SK-N-SH (cell line): ENCODE measurements at regions not wholly inside any gene's neighbourhood (a gene's known extent, or its start where the extent isn't known, plus 50 kb on each side); places are given as distances from the start of the nearest gene placed in this dataset.

ENCODE experiments used
- CTCF ChIA-PET: fragments of 300-600, 350-600 bp; formaldehyde crosslinking; extraction: SDS; loops from one replicate; lab custom pipeline; 2021; lab: Yijun Ruan, JAX
- POLR2A ChIA-PET: fragments of 350-600 bp; sonication (Branson Sonifier 250); formaldehyde crosslinking; extraction: SDS; loops from one replicate; lab custom pipeline; 2020; ENCODE audit warnings: antibody characterized with exemption, inconsistent platforms; lab: Yijun Ruan, JAX
- DNase-seq: peaks from one replicate; pipeline ENCODE4 v3.0.0; 2012
- H2AFZ ChIP-seq: fragments of 200-600 bp; sonication (generic); 2 replicates; pipeline ENCODE4 v1.8.1; 2016; ENCODE audit warnings: antibody characterized with exemption, mild to moderate bottlenecking, low read depth
- H3F3A ChIP-seq: fragments of 200-600 bp; sonication (generic); replicated peaks from 2 replicates; pipeline ENCODE3; 2016; ENCODE audit warnings: antibody characterized with exemption, mild to moderate bottlenecking; ENCODE audit not compliant: insufficient read depth
- H3K27ac ChIP-seq, 2 experiments: fragments of 200-500 bp in 1 of 2; fragments of 200-600 bp in 1 of 2; sonication (Bioruptor generic) in 1 of 2; sonication (generic), shearing (Covaris generic) in 1 of 2; 2 replicates each; pipeline versions ENCODE4 v1.5.1 to v1.6.1; 2014 to 2016; ENCODE audit warnings: low read depth in 2 of 2, inconsistent platforms in 1 of 2, low read length in 1 of 2, mild to moderate bottlenecking in 1 of 2, mixed read lengths in 1 of 2
- H3K27me3 ChIP-seq: fragments of 200-600 bp; sonication (generic), shearing (Covaris generic); 2 replicates; pipeline ENCODE4 v1.6.1; 2016; ENCODE audit warnings: mixed run types; ENCODE audit not compliant: insufficient read depth
- H3K36me3 ChIP-seq, 2 experiments: fragments of 200-500 bp in 1 of 2; fragments of 200-600 bp in 1 of 2; sonication (Bioruptor generic) in 1 of 2; sonication (generic) in 1 of 2; replicated peaks in 1 of 2; 2 replicates each; pipeline versions ENCODE3 to v1.5.1; 2014 to 2016; ENCODE audit warnings: low read length in 1 of 2, mild to moderate bottlenecking in 1 of 2; ENCODE audit not compliant: insufficient read depth in 2 of 2, control insufficient read depth in 1 of 2
- H3K4me1 ChIP-seq, 2 experiments: fragments of 200-500 bp in 1 of 2; fragments of 200-600 bp in 1 of 2; sonication (Bioruptor generic) in 1 of 2; sonication (generic), shearing (Covaris generic) in 1 of 2; 2 replicates each; pipeline versions ENCODE4 v1.5.1 to v1.6.1; 2014 to 2016; ENCODE audit warnings: low read depth in 1 of 2, low read length in 1 of 2, mixed run types in 1 of 2; ENCODE audit not compliant: insufficient read depth in 2 of 2, control insufficient read depth in 1 of 2
- H3K4me2 ChIP-seq: fragments of 200-600 bp; sonication (generic), shearing (Covaris generic); 2 replicates; pipeline ENCODE4 v1.6.1; 2017; ENCODE audit warnings: mixed run types
- H3K4me3 ChIP-seq, 2 experiments: fragments of 200-500 bp in 1 of 2; fragments of 200-600 bp in 1 of 2; sonication (Bioruptor generic) in 1 of 2; sonication (generic), shearing (Covaris generic) in 1 of 2; 2 replicates each; pipeline versions ENCODE4 v1.5.1 to v1.8.1; 2014 to 2016; ENCODE audit warnings: low read depth in 2 of 2, inconsistent platforms in 1 of 2, low read length in 1 of 2, mild to moderate bottlenecking in 1 of 2, mixed read lengths in 1 of 2, moderate library complexity in 1 of 2
- H3K79me2 ChIP-seq: fragments of 200-600 bp; sonication (generic); 2 replicates; pipeline ENCODE4 v1.8.1; 2017; ENCODE audit warnings: mild to moderate bottlenecking; ENCODE audit not compliant: insufficient read depth
- H3K9ac ChIP-seq: fragments of 200-600 bp; sonication (generic); 2 replicates; pipeline ENCODE4 v1.6.1; 2017; ENCODE audit warnings: mixed run types
- H3K9me2 ChIP-seq: fragments of 200-600 bp; sonication (generic); 2 replicates; pipeline ENCODE4 v1.6.1; 2017; ENCODE audit warnings: mixed run types
- H3K9me3 ChIP-seq: fragments of 200-600 bp; sonication (generic); 2 replicates; pipeline ENCODE4 v1.6.1; 2017; ENCODE audit warnings: mixed run types, mild to moderate bottlenecking, moderate library complexity
- H4K20me1 ChIP-seq: fragments of 200-600 bp; sonication (generic); 2 replicates; pipeline ENCODE4 v1.6.1; 2017; ENCODE audit warnings: mild to moderate bottlenecking, mixed run types; ENCODE audit not compliant: insufficient read depth
- ELF1 ChIP-seq: IDR thresholded peaks from 2 replicates; pipeline ENCODE4 v1.4.0; 2012
- EP300 ChIP-seq, 2 experiments: IDR thresholded peaks; 2 replicates each; pipeline versions ENCODE4 v1.4.0 to v1.6.1; 2012; ENCODE audit warnings: borderline replicate concordance in 1 of 2, low read depth in 1 of 2, low read length in 1 of 2
- FOXJ3 ChIP-seq: sonication (generic); formaldehyde crosslinking; IDR thresholded peaks from 2 replicates; pipeline ENCODE4 v1.5.1; 2020; ENCODE audit warnings: mild to moderate bottlenecking, missing genetic modification reagents
- FOXM1 ChIP-seq: IDR thresholded peaks from 2 replicates; pipeline ENCODE4 v1.4.0; 2012; ENCODE audit warnings: low read depth, mild to moderate bottlenecking
- GABPA ChIP-seq: IDR thresholded peaks from 2 replicates; pipeline ENCODE4 v1.4.0; 2012; ENCODE audit warnings: low read depth, mild to moderate bottlenecking
- GATA2 ChIP-seq: sonication (generic); formaldehyde crosslinking; IDR thresholded peaks from 2 replicates; pipeline ENCODE4 v1.5.0; 2020; ENCODE audit warnings: mild to moderate bottlenecking, missing genetic modification reagents
- JUND ChIP-seq: IDR thresholded peaks from 2 replicates; pipeline ENCODE4 v1.4.0; 2012
- MAX ChIP-seq: IDR thresholded peaks from 2 replicates; pipeline ENCODE4 v1.4.0; 2012; ENCODE audit warnings: low read depth
- MEF2A ChIP-seq: IDR thresholded peaks from 2 replicates; pipeline ENCODE4 v1.4.0; 2012; ENCODE audit warnings: low read depth, borderline replicate concordance
- MXI1 ChIP-seq: IDR thresholded peaks from 2 replicates; pipeline ENCODE4 v1.6.1; 2012; ENCODE audit warnings: mild to moderate bottlenecking, low read depth, low read length, improper control_type of control experiment
- NFIC ChIP-seq: IDR thresholded peaks from 2 replicates; pipeline ENCODE4 v1.4.0; 2012; ENCODE audit warnings: borderline replicate concordance
- POLR2AphosphoS5 ChIP-seq: IDR thresholded peaks from 2 replicates; pipeline ENCODE4 v1.6.1; 2012; ENCODE audit warnings: low read depth, low read length
- RCOR1 ChIP-seq: fragments of 150-350 bp; IDR thresholded peaks from 2 replicates; pipeline ENCODE4 v1.6.1; 2017; ENCODE audit warnings: antibody characterized with exemption, low read length
- RFX5 ChIP-seq: IDR thresholded peaks from 2 replicates; pipeline ENCODE4 v1.6.1; 2012; ENCODE audit warnings: mild to moderate bottlenecking, improper control_type of control experiment, low read length
- SIN3A ChIP-seq: IDR thresholded peaks from 2 replicates; pipeline ENCODE4 v1.6.1; 2012; ENCODE audit warnings: low read depth, mild to moderate bottlenecking, low read length, moderate library complexity, borderline replicate concordance
- SMC3 ChIP-seq: IDR thresholded peaks from 2 replicates; pipeline ENCODE4 v1.6.1; 2012; ENCODE audit warnings: low read depth, low read length, improper control_type of control experiment
- TEAD4 ChIP-seq: IDR thresholded peaks from 2 replicates; pipeline ENCODE4 v1.4.0; 2012; ENCODE audit warnings: mild to moderate bottlenecking, borderline replicate concordance; ENCODE audit not compliant: insufficient read depth
- YY1 ChIP-seq: IDR thresholded peaks from 2 replicates; pipeline ENCODE4 v1.4.0; 2012; ENCODE audit warnings: low read depth, mild to moderate bottlenecking
- WGBS: methylation state at CpG from one replicate; pipeline ENCODE4 v1.1.6; 2017; ENCODE audit warnings: low lambda C conversion rate; 5-methylcytosine and 5-hydroxymethylcytosine counted together
- TF ChIP-seq, protein P1 (sequence below): IDR thresholded peaks from 2 replicates; pipeline ENCODE4 v1.4.0; 2012; ENCODE audit warnings: low read depth, borderline replicate concordance
- TF ChIP-seq, protein P2 (sequence below): IDR thresholded peaks from 2 replicates; pipeline ENCODE4; 2012
- TF ChIP-seq, protein P3 (sequence below): IDR thresholded peaks from 2 replicates; pipeline ENCODE4 v1.6.1; 2012; ENCODE audit warnings: mild to moderate bottlenecking, low read depth, low read length, moderate library complexity

DNA sequence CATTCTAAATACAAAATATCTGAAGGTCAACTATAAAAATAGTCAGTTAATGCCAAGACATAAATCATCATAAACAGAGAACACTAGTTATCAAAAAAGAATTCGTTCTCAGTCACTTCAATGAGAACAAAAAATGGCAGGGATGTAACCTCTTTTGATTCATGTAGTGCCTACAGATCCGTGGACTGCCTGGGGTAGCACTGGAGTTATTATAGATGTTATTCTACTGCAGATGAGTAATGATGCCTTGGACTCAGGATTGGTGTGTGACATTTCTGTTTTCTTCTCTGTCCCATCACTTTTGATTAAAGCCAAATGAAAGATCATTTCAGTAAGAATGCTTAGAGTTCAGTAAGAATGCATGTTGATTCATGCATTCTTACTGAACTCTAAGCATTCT, 440.4 kb downstream of the FAM133A start (continued):
- TF ChIP-seq, protein P1, sequence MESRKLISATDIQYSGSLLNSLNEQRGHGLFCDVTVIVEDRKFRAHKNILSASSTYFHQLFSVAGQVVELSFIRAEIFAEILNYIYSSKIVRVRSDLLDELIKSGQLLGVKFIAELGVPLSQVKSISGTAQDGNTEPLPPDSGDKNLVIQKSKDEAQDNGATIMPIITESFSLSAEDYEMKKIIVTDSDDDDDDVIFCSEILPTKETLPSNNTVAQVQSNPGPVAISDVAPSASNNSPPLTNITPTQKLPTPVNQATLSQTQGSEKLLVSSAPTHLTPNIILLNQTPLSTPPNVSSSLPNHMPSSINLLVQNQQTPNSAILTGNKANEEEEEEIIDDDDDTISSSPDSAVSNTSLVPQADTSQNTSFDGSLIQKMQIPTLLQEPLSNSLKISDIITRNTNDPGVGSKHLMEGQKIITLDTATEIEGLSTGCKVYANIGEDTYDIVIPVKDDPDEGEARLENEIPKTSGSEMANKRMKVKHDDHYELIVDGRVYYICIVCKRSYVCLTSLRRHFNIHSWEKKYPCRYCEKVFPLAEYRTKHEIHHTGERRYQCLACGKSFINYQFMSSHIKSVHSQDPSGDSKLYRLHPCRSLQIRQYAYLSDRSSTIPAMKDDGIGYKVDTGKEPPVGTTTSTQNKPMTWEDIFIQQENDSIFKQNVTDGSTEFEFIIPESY = no peak
- TF ChIP-seq YY1 = no peak
- no peak for TF ChIP-seq GATA2 (CRISPR knock-in tag)
- no peak for TF ChIP-seq TEAD4
- TF ChIP-seq JUND = no peak
- no peak for TF ChIP-seq MEF2A
- no peak for TF ChIP-seq EP300 (IDR thresholded peaks at IDR 0.05; ENCODE audit: borderline replicate concordance in 1 of 2, low read depth in 1 of 2, low read length in 1 of 2)

GRCh38 chrX:94121799-94122198, 447.8 kb downstream of the FAM133A start:
- Histone ChIP-seq H3K27me3 (no peaks in the 10 kb centered on the region), H3K4me2 (no peak overlapping the region), H2AFZ (no peak overlapping the region), H3K9me2 (no peaks in the 10 kb centered on the region), H3K4me3 (no peak overlapping the region), H3K9me3 (no peaks in the 10 kb centered on the region), H3K9ac (no peak overlapping the region), H4K20me1 (no peaks in the 10 kb centered on the region), H3K27ac (no peak overlapping the region), H3K36me3 (no peaks in the 10 kb centered on the region), H3F3A (no peaks in the 10 kb centered on the region)
- 1% methylated on average over 2 of the region's 2 CpGs for WGBS
- POLR2A ChIA-PET = no interaction called here
- CTCF ChIA-PET = interaction anchor here (0.6 kb wide), 1 partner anchor 9 kb away, joined by 3 read pairs; no protein-coding TSS in a partner anchor
- TF ChIP-seq MEF2A = no peak
- TF ChIP-seq SIN3A = no peak
- TF ChIP-seq GABPA = no peak
- no peak for TF ChIP-seq SMC3
- no peak for TF ChIP-seq POLR2AphosphoS5
- TF ChIP-seq, protein P2, sequence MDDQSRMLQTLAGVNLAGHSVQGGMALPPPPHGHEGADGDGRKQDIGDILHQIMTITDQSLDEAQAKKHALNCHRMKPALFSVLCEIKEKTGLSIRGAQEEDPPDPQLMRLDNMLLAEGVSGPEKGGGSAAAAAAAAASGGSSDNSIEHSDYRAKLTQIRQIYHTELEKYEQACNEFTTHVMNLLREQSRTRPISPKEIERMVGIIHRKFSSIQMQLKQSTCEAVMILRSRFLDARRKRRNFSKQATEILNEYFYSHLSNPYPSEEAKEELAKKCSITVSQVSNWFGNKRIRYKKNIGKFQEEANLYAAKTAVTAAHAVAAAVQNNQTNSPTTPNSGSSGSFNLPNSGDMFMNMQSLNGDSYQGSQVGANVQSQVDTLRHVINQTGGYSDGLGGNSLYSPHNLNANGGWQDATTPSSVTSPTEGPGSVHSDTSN = no peak
- TF ChIP-seq, all 33 proteins: peak for 0
- Histone ChIP-seq H3K4me1 (no peaks in the 10 kb centered on the region), H3K79me2 (no peaks in the 10 kb centered on the region)
- DNase-seq = no peak

GRCh38 chrX:94123062-94123461, 449.1 kb downstream of the FAM133A start:
- TF ChIP-seq MAX (no peak), SIN3A (no peak), RCOR1 (no peak), RFX5 (no peak), FOXJ3 (CRISPR knock-in tag) (no peak), ELF1 (no peak), FOXM1 (no peak), SMC3 (no peak), NFIC (no peak), GABPA (no peak), MXI1 (no peak)
- TF ChIP-seq, protein P3, sequence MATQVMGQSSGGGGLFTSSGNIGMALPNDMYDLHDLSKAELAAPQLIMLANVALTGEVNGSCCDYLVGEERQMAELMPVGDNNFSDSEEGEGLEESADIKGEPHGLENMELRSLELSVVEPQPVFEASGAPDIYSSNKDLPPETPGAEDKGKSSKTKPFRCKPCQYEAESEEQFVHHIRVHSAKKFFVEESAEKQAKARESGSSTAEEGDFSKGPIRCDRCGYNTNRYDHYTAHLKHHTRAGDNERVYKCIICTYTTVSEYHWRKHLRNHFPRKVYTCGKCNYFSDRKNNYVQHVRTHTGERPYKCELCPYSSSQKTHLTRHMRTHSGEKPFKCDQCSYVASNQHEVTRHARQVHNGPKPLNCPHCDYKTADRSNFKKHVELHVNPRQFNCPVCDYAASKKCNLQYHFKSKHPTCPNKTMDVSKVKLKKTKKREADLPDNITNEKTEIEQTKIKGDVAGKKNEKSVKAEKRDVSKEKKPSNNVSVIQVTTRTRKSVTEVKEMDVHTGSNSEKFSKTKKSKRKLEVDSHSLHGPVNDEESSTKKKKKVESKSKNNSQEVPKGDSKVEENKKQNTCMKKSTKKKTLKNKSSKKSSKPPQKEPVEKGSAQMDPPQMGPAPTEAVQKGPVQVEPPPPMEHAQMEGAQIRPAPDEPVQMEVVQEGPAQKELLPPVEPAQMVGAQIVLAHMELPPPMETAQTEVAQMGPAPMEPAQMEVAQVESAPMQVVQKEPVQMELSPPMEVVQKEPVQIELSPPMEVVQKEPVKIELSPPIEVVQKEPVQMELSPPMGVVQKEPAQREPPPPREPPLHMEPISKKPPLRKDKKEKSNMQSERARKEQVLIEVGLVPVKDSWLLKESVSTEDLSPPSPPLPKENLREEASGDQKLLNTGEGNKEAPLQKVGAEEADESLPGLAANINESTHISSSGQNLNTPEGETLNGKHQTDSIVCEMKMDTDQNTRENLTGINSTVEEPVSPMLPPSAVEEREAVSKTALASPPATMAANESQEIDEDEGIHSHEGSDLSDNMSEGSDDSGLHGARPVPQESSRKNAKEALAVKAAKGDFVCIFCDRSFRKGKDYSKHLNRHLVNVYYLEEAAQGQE = no peak

More at GRCh38 chrX:94123062-94123461, 449.1 kb downstream of the FAM133A start:
- Histone ChIP-seq H3K4me1 (no peaks in the 10 kb centered on the region), H2AFZ (no peak overlapping the region), H3F3A (no peaks in the 10 kb centered on the region), H3K36me3 (no peaks in the 10 kb centered on the region), H3K27me3 (no peaks in the 10 kb centered on the region), H3K9me2 (no peaks in the 10 kb centered on the region), H4K20me1 (no peaks in the 10 kb centered on the region), H3K9ac (no peak overlapping the region), H3K4me2 (no peak overlapping the region), H3K27ac (no peak overlapping the region), H3K9me3 (no peaks in the 10 kb centered on the region), H3K4me3 (no peak overlapping the region), H3K79me2 (no peaks in the 10 kb centered on the region)
- POLR2A ChIA-PET = no interaction called here
- no peak for DNase-seq
- CTCF ChIA-PET = no interaction called here
- WGBS = 0% methylated on average over 2 of the region's 2 CpGs
